ENCODE measurements at regions not wholly inside any gene's neighbourhood (a gene's known extent, or its start where the extent isn't known, plus 50 kb on each side); places are given as distances from the start of the nearest gene placed in this dataset.

GRCh38 chr10:85513436-85513835 is 853.2 kb downstream of the GRID1 start:
- DNase-seq (ENCODE audit: low spot score) (no peak), ATAC-seq (no peak)

GRCh38 chr10:85515316-85515715 is 851.3 kb downstream of the GRID1 start:
- no peak for DNase-seq (ENCODE audit: low spot score)
- ATAC-seq, result no peak

GRCh38 chr10:85524001-85524666 is 842.5 kb downstream of the GRID1 start:
- no peak for ATAC-seq
- DNase-seq (ENCODE audit: low spot score), result no peak

- DNase-seq (ENCODE audit: low spot score) (no peak), ATAC-seq (no peak)
Measured at GRCh38 chr10:85527616-85528317, 838.8 kb downstream of the GRID1 start.

- no peak for ATAC-seq
- no peak for DNase-seq (ENCODE audit: low spot score)
Measured at GRCh38 chr10:85528318-85528652, 838.3 kb downstream of the GRID1 start.

- no peak for DNase-seq (ENCODE audit: low spot score)
- ATAC-seq, result no peak
Measured at GRCh38 chr10:85531706-85532105, 834.9 kb downstream of the GRID1 start.

- DNase-seq (ENCODE audit: low spot score) (no peak), ATAC-seq (no peak)
Measured at GRCh38 chr10:85532773-85533172, 833.8 kb downstream of the GRID1 start.

GRCh38 chr10:85535926-85536325 is 830.7 kb downstream of the GRID1 start:
- DNase-seq (ENCODE audit: low spot score) (no peak), ATAC-seq (no peak)

GRCh38 chr10:85537561-85537960 is 829.0 kb downstream of the GRID1 start:
- ATAC-seq (no peak), DNase-seq (ENCODE audit: low spot score) (no peak)

- ATAC-seq (no peak), DNase-seq (ENCODE audit: low spot score) (no peak)
Measured at GRCh38 chr10:85538601-85539000, 828.0 kb downstream of the GRID1 start.

- DNase-seq (ENCODE audit: low spot score), result no peak
- ATAC-seq, result no peak
Measured at GRCh38 chr10:85542152-85542551, 824.4 kb downstream of the GRID1 start.

- no peak for ATAC-seq
- no peak for DNase-seq (ENCODE audit: low spot score)
Measured at GRCh38 chr10:85542936-85543730, 823.5 kb downstream of the GRID1 start.

GRCh38 chr10:85544956-85545355 is 821.6 kb downstream of the GRID1 start:
- ATAC-seq (no peak), DNase-seq (ENCODE audit: low spot score) (no peak)

- ATAC-seq, result no peak
Measured at GRCh38 chr10:85545874-85546273, 820.7 kb downstream of the GRID1 start.

GRCh38 chr10:85547460-85548023 is 819.1 kb downstream of the GRID1 start:
- ATAC-seq (no peak), DNase-seq (ENCODE audit: low spot score) (no peak)

More at GRCh38 chr10:85545874-85546273, 820.7 kb downstream of the GRID1 start:
- no peak for DNase-seq (ENCODE audit: low spot score)

GRCh38 chr10:85548034-85548433 is 818.6 kb downstream of the GRID1 start:
- ATAC-seq, result peak; percentile 98
- peak; percentile 48 for DNase-seq (ENCODE audit: low spot score)

Data from left lobe of liver (tissue), 2 donors.